Islet of Langerhans (tissue), 1 donor: ENCODE measurements at regions not wholly inside any gene's neighbourhood (a gene's known extent, or its start where the extent isn't known, plus 50 kb on each side); places are given as distances from the start of the nearest gene placed in this dataset.
"Not testable (repeated sequence)": the region's sequence is repeated elsewhere in the genome, so short reads cannot be mapped to it uniquely, and the experiment has no call there.

ENCODE experiments used
- FAIRE-seq: peaks from one replicate; lab custom pipeline; 2011; peaks lifted over from hg19 to GRCh38; lab: Jason Lieb, UNC

- FAIRE-seq = no peak
These were observed 568.0 kb upstream of the KLF4 start for GRCh38 chr9:108057421-108058134.

GRCh38 chr9:108056805-108057386 lies 567.3 kb upstream of the KLF4 start:
- FAIRE-seq = no peak

GRCh38 chr9:108056084-108056804 lies 566.7 kb upstream of the KLF4 start:
- FAIRE-seq = no peak

GRCh38 chr9:108054131-108054630 lies 564.6 kb upstream of the KLF4 start:
- FAIRE-seq = no peak

DNA sequence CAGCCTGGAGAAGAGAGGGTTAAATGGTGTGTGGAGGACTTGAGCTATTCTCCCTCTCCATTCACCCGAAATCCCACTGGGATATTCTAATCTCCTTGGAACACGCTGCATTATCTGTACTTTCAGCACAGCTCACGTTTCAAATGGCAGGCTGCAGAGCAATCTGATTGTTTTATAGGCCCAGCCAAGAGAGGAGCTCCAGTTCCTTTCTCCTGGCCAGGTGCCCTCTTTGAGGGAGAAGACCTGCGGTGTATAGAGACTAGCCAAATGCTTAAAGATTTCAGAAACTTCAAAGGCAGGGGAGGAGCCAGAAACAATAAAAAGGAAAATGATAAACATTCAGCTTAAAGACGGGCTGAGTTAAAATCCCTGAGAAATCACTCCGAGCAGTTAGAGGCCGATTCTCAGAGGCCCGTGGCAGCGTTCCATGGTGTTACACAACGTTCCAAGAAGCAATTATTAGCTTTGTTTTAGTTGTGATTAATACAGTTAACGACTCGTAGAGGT lies 564.0 kb upstream of the KLF4 start:
- FAIRE-seq = no peak

DNA sequence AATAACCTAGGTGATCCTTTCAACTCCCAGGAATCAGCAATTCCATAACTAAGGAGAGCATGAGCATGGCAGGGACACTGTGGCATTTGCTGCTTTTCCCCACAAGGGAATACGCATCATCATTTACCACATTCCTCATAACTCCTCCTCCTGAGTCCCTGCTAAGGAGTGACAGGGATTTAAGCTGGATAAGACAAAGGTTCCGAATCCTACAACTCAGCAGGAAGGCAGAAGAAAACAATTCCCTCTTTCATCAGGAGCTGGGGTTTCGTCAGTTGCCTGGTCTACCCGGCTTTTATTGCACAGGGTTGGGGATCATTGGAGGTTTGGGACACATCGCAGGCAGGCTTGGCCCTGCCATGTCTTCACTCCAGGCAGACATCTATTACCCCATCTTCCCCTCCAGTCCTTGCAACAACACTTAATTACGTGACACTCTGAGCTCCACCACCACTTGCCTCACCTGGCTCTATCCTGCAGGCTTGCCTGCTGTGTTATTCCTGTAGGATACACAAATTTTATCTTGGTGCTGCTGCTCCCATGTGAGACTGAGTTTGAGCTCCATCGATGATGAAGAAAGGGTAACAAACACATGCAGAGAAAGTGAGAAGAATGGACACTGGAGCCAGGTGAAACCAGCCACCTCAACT lies 563.0 kb upstream of the KLF4 start:
- no peak for FAIRE-seq

GRCh38 chr9:108050894-108051293 lies 561.3 kb upstream of the KLF4 start:
- no peak for FAIRE-seq

DNA sequence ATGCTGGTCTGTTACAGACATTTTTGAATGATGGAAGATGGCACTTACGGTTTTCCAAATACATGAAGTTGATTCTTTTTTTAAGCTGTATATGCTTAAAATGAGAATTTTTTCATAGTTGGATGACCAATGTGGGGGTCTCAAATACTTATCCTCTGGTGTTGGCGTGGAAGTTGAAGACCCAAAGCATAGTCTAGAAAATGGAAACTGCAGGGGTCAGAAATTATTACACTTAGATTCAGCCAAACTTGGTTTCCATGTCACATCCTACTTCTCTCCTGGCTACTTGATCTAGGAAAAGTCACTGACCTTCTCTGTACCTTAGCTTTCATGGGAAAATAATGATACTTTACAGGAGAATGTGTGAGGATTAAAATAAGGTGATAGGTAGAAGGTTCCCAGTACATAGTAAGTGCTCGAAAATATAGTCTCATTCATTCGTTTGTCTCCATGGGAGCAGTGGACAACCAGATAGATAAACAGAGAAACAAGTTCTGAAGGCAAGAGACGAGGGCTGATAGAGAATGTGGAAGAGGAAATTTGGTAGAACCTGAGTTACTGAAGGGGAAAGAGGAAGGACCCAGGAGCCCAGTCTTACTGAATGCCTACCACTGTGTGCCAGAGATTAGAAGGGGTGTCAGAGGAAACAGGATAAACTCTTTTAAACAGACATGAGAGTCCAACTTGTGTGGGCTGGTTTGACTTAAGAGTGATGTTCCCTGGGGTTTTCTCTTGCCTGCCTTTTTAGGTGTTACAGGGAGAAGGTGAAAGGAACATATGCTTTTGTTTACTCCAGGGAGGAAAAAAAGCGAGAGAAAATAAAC lies 560.3 kb upstream of the KLF4 start:
- FAIRE-seq = no peak

GRCh38 chr9:108049026-108049607 lies 559.5 kb upstream of the KLF4 start:
- FAIRE-seq = no peak

GRCh38 chr9:108048406-108049025 lies 558.9 kb upstream of the KLF4 start:
- no peak for FAIRE-seq

DNA sequence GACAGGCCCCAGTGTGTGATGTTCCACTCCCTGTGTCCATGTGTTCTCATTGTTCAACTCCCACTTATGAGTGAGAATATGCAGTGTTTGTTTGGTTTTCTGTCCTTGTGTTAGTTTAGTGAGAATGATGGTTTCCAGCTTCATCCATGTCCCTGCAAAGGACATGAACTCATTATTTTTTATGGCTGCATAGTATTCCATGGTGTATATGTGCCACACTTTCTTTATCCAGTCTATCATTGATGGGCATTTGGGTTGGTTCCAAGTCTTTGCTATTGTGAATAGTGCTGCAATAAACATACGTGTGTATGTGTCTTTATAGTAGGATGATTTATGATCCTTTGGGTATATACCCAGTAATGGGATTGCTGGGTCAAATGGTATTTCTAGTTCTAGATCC lies 558.2 kb upstream of the KLF4 start:
- not testable (repeated sequence) for FAIRE-seq

- no peak for FAIRE-seq
These were observed 557.7 kb upstream of the KLF4 start for GRCh38 chr9:108047264-108047663.

GRCh38 chr9:108045851-108046250 lies 556.3 kb upstream of the KLF4 start:
- FAIRE-seq = no peak

DNA sequence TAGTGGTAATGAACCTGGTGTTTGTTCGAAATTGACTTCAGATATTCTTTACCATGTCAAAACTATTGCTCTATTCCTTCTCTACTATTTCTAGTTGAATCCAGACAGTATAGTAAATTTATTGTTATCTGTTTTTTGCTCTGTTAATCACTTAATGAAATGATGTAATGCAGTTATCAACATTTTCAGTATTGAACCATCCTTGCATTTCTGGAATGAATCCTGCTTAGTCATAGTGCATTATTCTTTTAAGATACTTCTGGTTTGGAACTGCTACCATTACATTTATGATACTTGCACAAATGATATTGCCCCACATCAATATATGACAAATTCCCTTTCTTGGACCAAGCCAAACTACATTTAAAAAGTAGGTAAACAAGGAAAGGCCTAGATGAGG lies 554.0 kb upstream of the KLF4 start:
- FAIRE-seq = peak; percentile 21

GRCh38 chr9:108041551-108041950 lies 552.0 kb upstream of the KLF4 start:
- no peak for FAIRE-seq

GRCh38 chr9:108040783-108041182 lies 551.2 kb upstream of the KLF4 start:
- no peak for FAIRE-seq

DNA sequence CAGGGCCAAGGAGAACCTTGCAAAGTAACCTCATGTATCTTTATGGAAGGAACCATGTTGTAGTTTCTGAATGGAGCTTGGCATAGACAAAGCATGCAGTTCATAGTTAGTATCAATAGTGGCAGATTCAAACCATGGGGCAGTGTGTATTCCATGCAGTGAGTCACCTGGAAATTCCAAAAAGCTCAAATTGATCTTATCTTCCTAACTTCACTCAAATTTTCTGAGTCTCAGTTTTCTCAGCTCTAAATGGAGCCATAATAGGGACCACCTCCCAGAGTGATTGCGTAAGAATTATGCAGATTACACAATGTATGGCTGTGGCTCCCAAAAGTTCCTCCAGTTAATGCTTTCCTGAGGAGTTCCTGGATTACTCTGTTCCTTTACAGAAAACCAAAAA lies 549.9 kb upstream of the KLF4 start:
- FAIRE-seq = no peak

DNA sequence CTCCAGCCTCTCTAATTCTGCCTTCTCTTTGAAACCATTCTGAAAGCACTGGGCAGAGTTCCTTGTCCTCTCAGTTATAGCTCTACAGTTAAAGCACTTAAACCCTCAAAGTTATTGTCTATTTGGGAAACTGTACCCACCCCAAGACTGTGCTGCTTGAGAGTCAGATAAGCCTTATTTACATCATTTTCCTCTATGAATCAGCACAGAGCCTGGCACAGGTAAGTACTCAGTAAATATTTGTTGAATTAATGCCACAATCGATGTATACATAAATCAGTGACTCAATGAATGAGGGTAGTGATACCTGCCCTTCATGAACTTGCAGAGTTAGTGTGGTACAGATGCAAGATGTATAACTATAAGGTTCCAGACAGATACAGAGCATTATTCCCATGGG lies 549.4 kb upstream of the KLF4 start:
- FAIRE-seq = no peak

DNA sequence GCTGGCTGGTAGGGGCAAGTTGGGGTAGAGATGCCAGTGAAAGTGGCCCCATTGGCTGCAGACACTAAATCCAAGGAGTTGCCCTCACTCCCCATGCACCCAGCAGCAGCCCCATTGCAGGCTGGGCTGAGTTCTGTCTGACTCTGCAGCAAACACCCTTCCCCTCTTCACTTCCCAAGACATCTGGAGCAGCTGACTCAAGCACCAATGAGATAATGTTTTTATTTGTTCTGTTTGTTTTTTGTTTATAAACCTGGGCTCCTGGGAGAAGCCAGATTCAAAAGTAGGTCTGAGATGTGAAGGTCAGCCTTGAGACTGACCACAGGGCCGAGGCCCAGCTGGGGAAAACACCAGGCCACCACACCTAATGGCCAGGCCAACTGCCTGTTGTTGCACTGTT lies 545.9 kb upstream of the KLF4 start:
- no peak for FAIRE-seq

- no peak for FAIRE-seq
These were observed 544.7 kb upstream of the KLF4 start for GRCh38 chr9:108033976-108034964.
